ENCODE measurements at regions not wholly inside any gene's neighbourhood (a gene's known extent, or its start where the extent isn't known, plus 50 kb on each side); places are given as distances from the start of the nearest gene placed in this dataset.
"Not testable (repeated sequence)": the region's sequence is repeated elsewhere in the genome, so short reads cannot be mapped to it uniquely, and the experiment has no call there.

DNA sequence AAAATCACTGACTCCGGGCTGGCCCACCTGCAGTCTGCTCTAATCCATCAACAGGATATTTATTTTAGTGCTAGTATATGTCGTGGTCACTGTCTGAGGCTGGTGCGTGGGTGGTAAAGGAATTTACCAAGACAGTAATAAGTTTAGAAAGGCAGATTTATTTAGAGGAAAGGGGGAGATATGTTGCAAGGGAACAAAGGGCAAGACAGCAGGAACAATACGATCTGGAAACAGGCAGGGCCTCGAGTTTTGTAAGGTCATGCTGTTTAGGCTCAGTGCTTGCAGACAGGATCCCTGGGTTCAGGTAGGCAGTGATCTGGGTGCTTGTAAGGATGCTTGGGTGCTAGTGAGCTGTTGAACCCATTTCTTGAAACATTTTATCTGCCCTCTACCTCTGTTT, 748.2 kb upstream of the SLITRK5 start:
- Histone ChIP-seq H3K4me1 (no peaks in the 10 kb centered on the region), H3K9me3 (ENCODE audit: control insufficient read depth, low read length) (no peaks in the 10 kb centered on the region), H3K36me3 (ENCODE audit: control insufficient read depth, insufficient read depth, low read length) (no peaks in the 10 kb centered on the region), H3K27me3 (ENCODE audit: control insufficient read depth, insufficient read depth, low read length) (no peaks in the 10 kb centered on the region), H3K4me3 (ENCODE audit: low read depth, low read length) (no peak overlapping the region), H3K27ac (no peak overlapping the region), H3K79me2 (no peaks in the 10 kb centered on the region), H3K9ac (no peak overlapping the region), H3K4me2 (ENCODE audit: low read length) (no peak overlapping the region), H2AFZ (no peak overlapping the region)
- no peak for TF ChIP-seq CTCF (IDR thresholded peaks at IDR 0.05)

GRCh38 chr13:86926916-86927315, 744.3 kb upstream of the SLITRK5 start:
- H3K4me1 ChIP-seq; H3K36me3 ChIP-seq (ENCODE audit: control insufficient read depth, insufficient read depth, low read length); H3K4me3 ChIP-seq (ENCODE audit: low read depth, low read length); H3K79me2 ChIP-seq; H3K9me3 ChIP-seq (ENCODE audit: control insufficient read depth, low read length); H3K4me2 ChIP-seq (ENCODE audit: low read length); H3K27ac ChIP-seq; H3K9ac ChIP-seq; H2AFZ ChIP-seq; H3K27me3 ChIP-seq (ENCODE audit: control insufficient read depth, insufficient read depth, low read length): not testable (repeated sequence)

DNA sequence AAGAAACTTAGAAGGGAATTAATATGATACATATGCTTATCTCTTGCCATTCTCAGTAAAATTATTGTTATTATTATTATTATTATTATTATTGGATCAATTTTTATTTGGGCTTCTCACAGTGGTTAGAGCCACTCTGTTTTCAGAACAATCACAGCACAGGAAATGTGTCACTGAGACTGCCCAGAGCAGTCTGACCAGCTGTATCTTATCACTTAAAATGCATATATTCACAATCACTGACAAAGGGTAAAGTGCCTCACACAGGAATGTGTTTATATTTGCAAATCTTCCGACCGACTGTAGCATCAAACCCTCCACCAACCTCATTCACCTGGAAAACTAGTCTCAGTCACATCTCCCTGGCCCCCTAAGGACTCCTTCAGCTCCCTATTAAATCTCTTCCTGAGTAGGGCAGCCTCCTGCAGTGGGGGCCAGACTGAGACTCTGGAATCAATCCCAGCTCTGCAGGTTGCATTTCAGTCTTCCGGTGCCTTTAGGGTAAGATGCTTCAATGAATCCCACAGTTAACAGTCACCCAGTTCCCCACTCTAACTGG, 738.3 kb upstream of the SLITRK5 start:
- Histone ChIP-seq H3K36me3 (ENCODE audit: control insufficient read depth, insufficient read depth, low read length) (no peaks in the 10 kb centered on the region), H3K27me3 (ENCODE audit: control insufficient read depth, insufficient read depth, low read length) (no peaks in the 10 kb centered on the region), H3K4me1 (no peaks in the 10 kb centered on the region), H3K4me3 (ENCODE audit: low read depth, low read length) (no peak overlapping the region), H3K9ac (no peak overlapping the region), H3K79me2 (no peaks in the 10 kb centered on the region), H2AFZ (no peak overlapping the region), H3K9me3 (ENCODE audit: control insufficient read depth, low read length) (no peaks in the 10 kb centered on the region), H3K4me2 (ENCODE audit: low read length) (no peak overlapping the region), H3K27ac (no peak overlapping the region)
- TF ChIP-seq CTCF (IDR thresholded peaks at IDR 0.05) = no peak

DNA sequence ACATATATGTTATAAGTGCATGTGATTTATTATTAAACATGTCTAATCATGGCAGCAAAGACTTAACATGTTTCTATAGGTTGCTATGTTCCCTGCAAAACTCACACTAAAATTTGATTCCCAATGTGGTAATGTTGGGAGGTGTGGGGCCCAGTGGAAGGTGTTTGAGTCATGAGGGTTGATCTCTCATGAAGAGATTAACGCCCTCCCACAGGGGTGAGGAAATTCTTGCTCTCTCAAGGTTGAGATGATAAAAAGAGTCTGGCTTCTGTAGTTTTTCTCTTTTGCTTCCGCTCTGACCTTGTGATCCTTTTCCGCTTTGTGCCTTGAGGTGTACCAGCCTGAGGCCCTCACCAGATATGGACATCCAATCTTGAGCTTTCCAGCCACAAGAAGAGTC, 737.5 kb upstream of the SLITRK5 start:
- H2AFZ ChIP-seq = no peak overlapping the region
- TF ChIP-seq CTCF (IDR thresholded peaks at IDR 0.05) = no peak
- no peaks in the 10 kb centered on the region for H3K9me3 ChIP-seq (ENCODE audit: control insufficient read depth, low read length)
- H3K4me1 ChIP-seq = no peaks in the 10 kb centered on the region
- no peaks in the 10 kb centered on the region for H3K27me3 ChIP-seq (ENCODE audit: control insufficient read depth, insufficient read depth, low read length)
- no peak overlapping the region for H3K4me3 ChIP-seq (ENCODE audit: low read depth, low read length)
- no peaks in the 10 kb centered on the region for H3K79me2 ChIP-seq
- H3K4me2 ChIP-seq (ENCODE audit: low read length) = no peak overlapping the region
- no peak overlapping the region for H3K9ac ChIP-seq
- H3K27ac ChIP-seq = no peak overlapping the region
- no peaks in the 10 kb centered on the region for H3K36me3 ChIP-seq (ENCODE audit: control insufficient read depth, insufficient read depth, low read length)

DNA sequence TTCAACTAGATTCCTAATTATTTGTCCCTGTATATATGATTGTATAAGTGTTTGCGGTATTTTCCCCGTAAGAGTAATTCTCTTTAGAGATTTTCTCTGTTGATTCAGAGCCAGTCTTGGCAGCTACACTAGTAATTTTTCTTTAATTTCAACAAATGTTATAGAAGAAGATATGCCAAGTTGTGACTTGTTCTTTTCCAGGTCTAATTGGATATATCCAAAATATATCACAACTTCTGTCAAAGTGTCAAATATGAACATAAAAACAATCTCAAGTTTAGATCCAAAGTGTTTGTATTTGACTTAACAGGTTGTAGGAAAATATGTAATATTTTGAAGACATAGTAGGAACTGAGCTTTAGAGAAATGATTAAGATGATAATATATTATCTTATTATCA, 733.9 kb upstream of the SLITRK5 start:
- Histone ChIP-seq H3K9ac (no peak overlapping the region), H3K79me2 (no peaks in the 10 kb centered on the region), H2AFZ (no peak overlapping the region), H3K9me3 (ENCODE audit: control insufficient read depth, low read length) (no peaks in the 10 kb centered on the region), H3K4me3 (ENCODE audit: low read depth, low read length) (no peak overlapping the region), H3K4me2 (ENCODE audit: low read length) (no peak overlapping the region), H3K27ac (no peak overlapping the region), H3K27me3 (ENCODE audit: control insufficient read depth, insufficient read depth, low read length) (no peaks in the 10 kb centered on the region), H3K36me3 (ENCODE audit: control insufficient read depth, insufficient read depth, low read length) (no peaks in the 10 kb centered on the region), H3K4me1 (no peaks in the 10 kb centered on the region)
- TF ChIP-seq CTCF (IDR thresholded peaks at IDR 0.05) = no peak

Data from parathyroid adenoma (tissue), 2 donors.